B cell (primary cell): ENCODE measurements at regions not wholly inside any gene's neighbourhood (a gene's known extent, or its start where the extent isn't known, plus 50 kb on each side); places are given as distances from the start of the nearest gene placed in this dataset.

Experiments used
- ATAC-seq: fragments of 200-7000 bp; cut with Tn5 transposase; one replicate; pipeline ENCODE4 v1.10.0; 2021; ENCODE audit warnings: low read depth, mild to moderate bottlenecking, moderate number of reproducible peaks, moderate library complexity
- CTCF ChIA-PET: fragments of 350-600 bp; sonication (Branson Sonifier 250); formaldehyde crosslinking; loops from one replicate; lab custom pipeline; 2021; ENCODE audit warnings: antibody characterized with exemption, inconsistent platforms; lab: Charles Lee
- POLR2A ChIA-PET: fragments of 350-600 bp; sonication (Branson Sonifier 250); formaldehyde crosslinking; loops from one replicate; lab custom pipeline; 2021; ENCODE audit warnings: antibody characterized with exemption; lab: Charles Lee
- DNase-seq: peaks from one replicate; pipeline ENCODE4 v3.0.0; 2013
- H2AFZ ChIP-seq: 2 replicates; pipeline ENCODE4 v1.6.1; 2012; ENCODE audit warnings: mild to moderate bottlenecking, low read depth, low read length; ENCODE audit not compliant: insufficient read depth, poor library complexity, severe bottlenecking
- H3K27ac ChIP-seq, 2 donors: 1 replicate in 1 of 2; 2 replicates in 1 of 2; pipeline ENCODE4 v1.5.1; 2012 to 2013; ENCODE audit warnings: low read length in 2 of 2, mild to moderate bottlenecking in 2 of 2, moderate library complexity in 1 of 2
- H3K27me3 ChIP-seq, 4 experiments: fragments of 200-600 bp in 1 of 4; sonication (generic) in 1 of 4; replicated peaks in 1 of 4; 1 replicate in 2 of 4; 2 replicates in 2 of 4; pipeline versions ENCODE4 v1.6.1 to v1.7.0; 2013 to 2016; ENCODE audit warnings: low read length in 3 of 4, mild to moderate bottlenecking in 2 of 4, mixed read lengths in 1 of 4, moderate library complexity in 1 of 4; ENCODE audit not compliant: insufficient read depth in 4 of 4, control insufficient read depth in 3 of 4; ENCODE audit errors: control extremely low read depth in 1 of 4
- H3K36me3 ChIP-seq, 2 experiments: replicated peaks in 1 of 2; 1 replicate in 1 of 2; 2 replicates in 1 of 2; pipeline versions ENCODE4 v1.6.1 to v1.7.1; 2013; ENCODE audit warnings: low read length in 1 of 2; ENCODE audit not compliant: insufficient read depth in 2 of 2, control insufficient read depth in 1 of 2; ENCODE audit errors: control extremely low read depth in 1 of 2, extremely low read depth in 1 of 2
- H3K4me1 ChIP-seq, 2 donors: fragments of 200-600 bp in 1 of 2; sonication (generic) in 1 of 2; 1 replicate in 1 of 2; 2 replicates in 1 of 2; pipeline versions ENCODE4 v1.5.1 to v1.6.1; 2013 to 2017; ENCODE audit warnings: low read length in 2 of 2; ENCODE audit not compliant: control insufficient read depth in 2 of 2, insufficient read depth in 2 of 2
- H3K4me2 ChIP-seq: replicated peaks from 2 replicates; pipeline ENCODE3; 2012; ENCODE audit warnings: mild to moderate bottlenecking, low read depth, low read length; ENCODE audit not compliant: poor library complexity, severe bottlenecking
- H3K4me3 ChIP-seq, 5 experiments: fragments of 200-600 bp in 1 of 5; sonication (generic) in 1 of 5; 1 replicate in 3 of 5; 2 replicates in 2 of 5; pipeline versions ENCODE4 v1.5.1 to v1.7.0; 2011 to 2016; ENCODE audit warnings: low read length in 4 of 5, mild to moderate bottlenecking in 4 of 5, low read depth in 2 of 5, control low read depth in 1 of 5, moderate library complexity in 1 of 5; ENCODE audit not compliant: insufficient read depth in 1 of 5; ENCODE audit errors: control extremely low read depth in 1 of 5, extremely low read depth in 1 of 5
- H3K79me2 ChIP-seq: fragments of 200-600 bp; sonication (generic); one replicate; pipeline ENCODE4 v1.6.0; 2016; ENCODE audit warnings: low read length; ENCODE audit not compliant: control insufficient read depth, insufficient read depth
- H3K9ac ChIP-seq: fragments of 200-600 bp; sonication (generic); 2 replicates; pipeline ENCODE4 v1.6.1; 2017; ENCODE audit warnings: mild to moderate bottlenecking, low read length, moderate library complexity
- H3K9me3 ChIP-seq, 3 donors: one replicate each; pipeline versions ENCODE4 v1.6.1 to v1.7.1; 2013; ENCODE audit warnings: low read length in 2 of 3; ENCODE audit not compliant: control insufficient read depth in 2 of 3, insufficient read depth in 1 of 3; ENCODE audit errors: control extremely low read depth in 1 of 3
- H4K20me1 ChIP-seq: 2 replicates; pipeline ENCODE4 v1.6.0; 2012; ENCODE audit warnings: mild to moderate bottlenecking, low read length; ENCODE audit not compliant: insufficient read depth, control insufficient read depth, poor library complexity, severe bottlenecking
- H3K27ac Mint-ChIP-seq: one replicate; pipeline ENCODE4 v1.8.0; 2021; ENCODE audit warnings: mixed read lengths
- H3K27me3 Mint-ChIP-seq: one replicate; pipeline ENCODE4 v1.8.0; 2021; ENCODE audit warnings: mixed read lengths
- H3K4me1 Mint-ChIP-seq: one replicate; pipeline ENCODE4 v1.8.0; 2021; ENCODE audit warnings: mixed read lengths
- H3K4me3 Mint-ChIP-seq: one replicate; pipeline ENCODE4 v1.8.0; 2021; ENCODE audit warnings: mixed read lengths
- H3K9me3 Mint-ChIP-seq: one replicate; pipeline ENCODE4 v1.8.0; 2022; ENCODE audit warnings: mixed read lengths; ENCODE audit not compliant: insufficient read depth
- CTCF ChIP-seq: fragments of 200-600 bp; IDR thresholded peaks from one replicate; pipeline ENCODE4 v1.8.0; 2022; ENCODE audit warnings: antibody characterized with exemption, mild to moderate bottlenecking
- EZH2 ChIP-seq: IDR thresholded peaks from 2 replicates; pipeline ENCODE4 v1.6.1; 2012; ENCODE audit warnings: borderline replicate concordance, low read depth, mild to moderate bottlenecking, moderate library complexity, low read length; ENCODE audit not compliant: insufficient read depth, poor library complexity, severe bottlenecking
- WGBS: methylation state at CpG from one replicate; pipeline ENCODE4 v1.1.5; 2013; ENCODE audit warnings: missing lambda C conversion rate; ENCODE audit not compliant: insufficient coverage; 5-methylcytosine and 5-hydroxymethylcytosine counted together
- intact Hi-C: fragments of 100-400 bp; cut with micrococcal nuclease; formaldehyde crosslinking; loops from one replicate; pipeline ENCODE4 v1.10.0; 2022

- H3K27ac Mint-ChIP-seq, result no peak overlapping the region
- Histone ChIP-seq H3K4me2 (no peak overlapping the region), H3K27ac (no peak overlapping the region), H3K9ac (no peak overlapping the region), H2AFZ (no peak overlapping the region), H3K36me3 (no peaks in the 10 kb centered on the region), H3K79me2 (no peaks in the 10 kb centered on the region), H3K27me3 (no peaks in the 10 kb centered on the region), H3K4me3 (no peak overlapping the region), H3K9me3 (peaks cover 0 to 10% (median 0%) of the 10 kb centered on the region in 3 donors), H3K4me1 (no peaks in the 10 kb centered on the region), H4K20me1 (no peaks in the 10 kb centered on the region)
- H3K9me3 Mint-ChIP-seq, result peaks cover 16% of the 10 kb centered on the region
- ChIA-PET POLR2A (no interaction called here), CTCF (no interaction called here)
- H3K4me1 Mint-ChIP-seq, result no peaks in the 10 kb centered on the region
- intact Hi-C loops, result no loop called here
- 80% methylated on average over 6 of the region's 8 CpGs for WGBS
- ATAC-seq, result no peak
- no peak for TF ChIP-seq CTCF
- TF ChIP-seq EZH2, result no peak
- no peak overlapping the region for H3K4me3 Mint-ChIP-seq
- DNase-seq, result no peak
- H3K27me3 Mint-ChIP-seq, result no peaks in the 10 kb centered on the region
These were observed 133.9 kb upstream of the KCTD3 start for GRCh38 chr1:215433237-215433636.

GRCh38 chr1:215439549-215439948, 127.6 kb upstream of the KCTD3 start:
- Mint-ChIP-seq H3K4me3 (no peak overlapping the region), H3K4me1 (no peaks in the 10 kb centered on the region), H3K9me3 (peaks cover 8% of the 10 kb centered on the region), H3K27ac (no peak overlapping the region), H3K27me3 (no peaks in the 10 kb centered on the region)
- Histone ChIP-seq H3K36me3 (no peaks in the 10 kb centered on the region), H3K4me1 (no peaks in the 10 kb centered on the region), H3K27me3 (no peaks in the 10 kb centered on the region), H4K20me1 (no peaks in the 10 kb centered on the region), H3K9ac (no peak overlapping the region), H2AFZ (no peak overlapping the region), H3K4me3 (no peak overlapping the region), H3K9me3 (peaks cover 0 to 4% (median 3%) of the 10 kb centered on the region in 3 donors), H3K79me2 (no peaks in the 10 kb centered on the region), H3K27ac (no peak overlapping the region), H3K4me2 (no peak overlapping the region)
- DNase-seq, result no peak
- CTCF ChIA-PET, result no interaction called here
- TF ChIP-seq EZH2, result no peak
- no peak for TF ChIP-seq CTCF
- ATAC-seq, result no peak
- intact Hi-C loops, result no loop called here
- POLR2A ChIA-PET, result no interaction called here
